ENCODE measurements at regions not wholly inside any gene's neighbourhood (a gene's known extent, or its start where the extent isn't known, plus 50 kb on each side); places are given as distances from the start of the nearest gene placed in this dataset.
"Not testable (repeated sequence)": the region's sequence is repeated elsewhere in the genome, so short reads cannot be mapped to it uniquely, and the experiment has no call there.

GRCh38 chr4:23097251-23097650 is 404.5 kb downstream of the GBA3 start:
- no peak for ATAC-seq (ENCODE audit: poor library complexity)
- no peak for DNase-seq
- intact Hi-C loops (cut with DNase I): no loop called here

DNA sequence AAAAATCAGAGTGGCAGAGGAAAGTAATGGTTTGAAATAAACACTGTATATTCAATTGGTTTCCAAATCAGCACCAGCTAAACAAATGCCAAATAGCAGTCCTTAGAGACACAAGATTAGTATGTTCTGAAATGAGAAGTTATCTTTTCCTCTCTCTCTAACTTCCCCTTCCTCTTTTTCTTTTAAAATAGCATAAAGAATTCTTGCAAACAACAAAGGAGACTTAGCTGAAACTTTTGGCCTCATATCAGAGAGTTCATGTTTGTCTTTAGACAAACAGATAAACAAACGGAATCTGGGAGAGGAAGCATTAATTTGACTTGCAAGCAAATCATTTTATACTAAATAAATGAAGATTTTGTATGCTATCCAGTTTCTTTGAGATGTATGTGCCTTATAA is 399.0 kb downstream of the GBA3 start:
- no peak for ATAC-seq (ENCODE audit: poor library complexity)
- intact Hi-C loops (cut with DNase I): no loop called here
- DNase-seq: no peak

- DNase-seq (no peak), ATAC-seq (ENCODE audit: poor library complexity) (no peak)
- intact Hi-C loops (cut with DNase I): no loop called here
These were observed 392.5 kb downstream of the GBA3 start for GRCh38 chr4:23085249-23085568.

GRCh38 chr4:23084559-23085248 is 392.0 kb downstream of the GBA3 start:
- no peak for DNase-seq
- ATAC-seq (ENCODE audit: poor library complexity): no peak
- intact Hi-C loops (cut with DNase I): no loop called here

GRCh38 chr4:23083391-23083790 is 390.7 kb downstream of the GBA3 start:
- ATAC-seq (ENCODE audit: poor library complexity) (no peak), DNase-seq (no peak)
- intact Hi-C loops (cut with DNase I): no loop called here

DNA sequence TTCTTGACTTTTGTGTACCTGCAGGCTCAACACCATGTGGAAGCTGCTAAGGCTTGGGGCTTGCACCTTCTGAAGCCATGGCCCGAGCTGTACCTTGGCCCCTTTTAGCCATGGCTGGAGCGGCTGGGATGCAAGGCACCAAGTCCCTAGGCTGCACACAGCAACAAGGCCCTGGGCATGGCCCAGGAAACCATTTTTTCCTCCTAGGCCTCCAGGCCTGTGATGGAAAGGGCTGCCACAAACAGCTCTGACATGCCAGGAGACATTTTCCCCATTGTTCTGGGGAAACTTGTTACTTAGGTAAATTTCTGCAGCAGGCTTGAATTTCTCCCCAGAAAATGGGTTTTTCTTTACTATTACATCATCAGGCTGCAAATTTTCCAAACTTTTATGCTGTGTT is 387.4 kb downstream of the GBA3 start:
- DNase-seq; ATAC-seq (ENCODE audit: poor library complexity); intact Hi-C loops (cut with DNase I): not testable (repeated sequence)

GRCh38 chr4:23070848-23071570 is 378.3 kb downstream of the GBA3 start:
- ATAC-seq (ENCODE audit: poor library complexity): no peak
- intact Hi-C loops (cut with DNase I): no loop called here
- DNase-seq: no peak

- intact Hi-C loops (cut with DNase I): no loop called here
These were observed 376.0 kb downstream of the GBA3 start for GRCh38 chr4:23068756-23069155.

DNA sequence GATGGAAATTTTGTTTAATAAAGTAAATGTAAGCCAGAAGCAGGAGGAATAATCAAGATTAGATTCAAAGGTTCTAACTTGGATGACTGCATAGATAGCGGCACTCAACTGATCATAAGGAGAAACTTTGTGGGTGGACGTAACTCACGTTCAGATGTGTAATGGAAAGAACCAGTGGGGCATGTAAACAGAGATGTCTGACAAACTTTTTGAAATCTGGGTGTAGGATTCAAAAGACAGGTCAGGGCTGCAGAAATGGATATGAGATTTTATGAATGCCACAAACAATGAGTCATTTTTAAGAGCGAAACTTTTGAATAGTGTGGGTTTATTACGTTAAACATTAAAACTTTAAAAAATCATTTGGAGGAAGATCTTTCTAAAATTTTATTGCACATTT is 375.6 kb downstream of the GBA3 start:
- no peak for ATAC-seq (ENCODE audit: poor library complexity)
- intact Hi-C loops (cut with DNase I): no loop called here

More at GRCh38 chr4:23068756-23069155, 376.0 kb downstream of the GBA3 start:
- DNase-seq (no peak), ATAC-seq (ENCODE audit: poor library complexity) (no peak)

GRCh38 chr4:23062188-23062587 is 369.5 kb downstream of the GBA3 start:
- DNase-seq (no peak), ATAC-seq (ENCODE audit: poor library complexity) (no peak)
- intact Hi-C loops (cut with DNase I): no loop called here

More for the DNA sequence above, 375.6 kb downstream of the GBA3 start:
- no peak for DNase-seq

DNA sequence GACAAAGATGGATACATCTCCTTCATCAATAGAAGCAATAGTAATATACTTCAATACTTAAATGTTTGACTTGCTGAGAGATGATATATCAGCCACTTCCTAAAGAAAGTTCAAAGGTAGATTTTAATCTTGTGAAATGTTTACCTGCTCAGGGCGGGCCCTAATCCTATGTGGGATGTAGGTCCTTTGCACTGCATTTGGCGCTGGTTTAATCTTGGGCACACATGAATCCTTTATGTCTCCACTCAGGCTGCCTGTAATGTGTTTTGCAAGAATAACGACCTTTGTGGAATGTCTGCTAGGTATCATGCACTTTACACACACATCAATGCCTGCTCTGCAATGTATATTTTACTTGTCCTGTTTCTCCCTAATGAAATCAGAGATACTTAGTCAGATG is 368.7 kb downstream of the GBA3 start:
- DNase-seq (no peak), ATAC-seq (ENCODE audit: poor library complexity) (no peak)
- intact Hi-C loops (cut with DNase I): no loop called here

DNA sequence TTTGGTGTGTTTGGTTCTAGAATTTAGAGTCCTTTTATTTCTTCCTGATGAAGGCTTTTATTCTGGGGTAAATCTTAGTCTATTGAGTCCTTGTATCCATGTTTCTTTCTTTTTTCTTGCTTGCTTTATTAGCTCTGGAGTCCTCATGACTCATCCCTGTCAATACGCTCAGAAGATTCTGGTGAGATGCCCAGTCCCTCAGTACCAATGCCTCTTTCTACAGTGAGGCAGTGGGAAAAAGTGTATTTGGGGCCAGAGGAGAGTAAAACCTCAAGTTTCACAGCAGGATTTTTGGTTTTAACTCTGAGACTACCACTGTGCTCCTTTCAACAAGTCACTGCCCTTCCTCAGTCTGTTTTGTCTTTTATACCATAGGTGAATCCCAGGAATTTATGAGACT is 368.0 kb downstream of the GBA3 start:
- ATAC-seq (ENCODE audit: poor library complexity) (no peak), DNase-seq (no peak)
- intact Hi-C loops (cut with DNase I): no loop called here

GRCh38 chr4:23058165-23058776 is 365.5 kb downstream of the GBA3 start:
- intact Hi-C loops (cut with DNase I): no loop called here
- no peak for DNase-seq
- no peak for ATAC-seq (ENCODE audit: poor library complexity)

DNA sequence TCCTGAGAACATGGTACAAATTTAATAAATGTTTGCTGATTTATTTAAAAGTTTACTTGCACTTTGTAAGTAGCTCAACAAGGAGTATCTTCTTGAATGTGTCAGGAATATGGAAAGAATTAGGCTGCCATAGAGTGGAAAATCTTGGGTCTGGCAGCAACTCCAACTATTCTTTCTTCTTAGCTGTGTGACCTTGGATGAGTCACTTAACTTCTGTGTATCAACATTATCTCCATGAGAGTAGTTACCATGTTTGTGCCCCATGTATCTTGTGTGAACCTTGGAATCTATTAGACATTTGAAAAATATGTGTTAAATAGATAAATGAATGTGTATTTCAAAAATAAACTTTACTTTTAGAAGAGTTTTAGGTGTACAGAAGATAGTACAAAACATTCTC is 348.8 kb downstream of the GBA3 start:
- DNase-seq (no peak), ATAC-seq (ENCODE audit: poor library complexity) (no peak)
- intact Hi-C loops (cut with DNase I): no loop called here

DNA sequence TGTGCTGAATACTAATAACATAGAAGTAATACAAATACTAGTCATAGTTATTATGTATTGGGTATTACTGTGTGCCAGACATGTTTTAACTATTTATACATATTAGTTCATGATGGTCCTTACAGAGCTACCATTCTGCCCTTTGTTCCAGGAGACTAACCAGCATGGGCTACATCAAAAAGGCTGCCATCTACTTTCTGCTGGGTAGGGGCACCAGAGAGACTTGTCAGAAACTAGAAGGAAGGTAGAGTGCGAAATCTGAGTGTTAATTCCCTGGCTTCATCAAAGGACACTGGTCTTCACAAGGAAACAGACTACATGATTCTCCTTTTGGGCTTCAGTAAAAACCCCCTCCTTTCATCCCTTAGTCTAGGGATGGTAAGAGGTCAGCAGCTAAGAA is 347.8 kb downstream of the GBA3 start:
- ATAC-seq (ENCODE audit: poor library complexity) (no peak), DNase-seq (no peak)
- intact Hi-C loops (cut with DNase I): no loop called here

DNA sequence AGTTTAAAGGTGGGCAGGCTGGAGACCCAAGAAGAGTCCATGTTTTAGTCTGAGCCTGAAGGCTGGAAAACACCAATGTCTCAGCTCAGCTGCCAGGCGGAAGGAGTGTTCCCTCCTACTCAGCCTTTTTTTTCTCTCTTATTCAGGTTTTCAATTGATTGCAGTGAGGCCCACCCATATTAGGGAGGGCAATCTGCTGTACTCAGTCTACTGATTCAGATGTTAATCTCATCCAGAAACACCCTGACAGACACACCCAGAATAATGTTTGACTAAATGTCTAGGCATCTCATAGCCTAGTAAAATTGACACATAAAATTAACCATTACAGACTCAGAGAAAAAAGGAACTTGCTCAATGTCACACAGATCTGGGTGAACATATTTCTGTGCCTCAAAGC is 347.1 kb downstream of the GBA3 start:
- intact Hi-C loops (cut with DNase I): no loop called here
- ATAC-seq (ENCODE audit: poor library complexity) (no peak), DNase-seq (no peak)

GRCh38 chr4:23038626-23039491 is 346.1 kb downstream of the GBA3 start:
- intact Hi-C loops (cut with DNase I): no loop called here

DNA sequence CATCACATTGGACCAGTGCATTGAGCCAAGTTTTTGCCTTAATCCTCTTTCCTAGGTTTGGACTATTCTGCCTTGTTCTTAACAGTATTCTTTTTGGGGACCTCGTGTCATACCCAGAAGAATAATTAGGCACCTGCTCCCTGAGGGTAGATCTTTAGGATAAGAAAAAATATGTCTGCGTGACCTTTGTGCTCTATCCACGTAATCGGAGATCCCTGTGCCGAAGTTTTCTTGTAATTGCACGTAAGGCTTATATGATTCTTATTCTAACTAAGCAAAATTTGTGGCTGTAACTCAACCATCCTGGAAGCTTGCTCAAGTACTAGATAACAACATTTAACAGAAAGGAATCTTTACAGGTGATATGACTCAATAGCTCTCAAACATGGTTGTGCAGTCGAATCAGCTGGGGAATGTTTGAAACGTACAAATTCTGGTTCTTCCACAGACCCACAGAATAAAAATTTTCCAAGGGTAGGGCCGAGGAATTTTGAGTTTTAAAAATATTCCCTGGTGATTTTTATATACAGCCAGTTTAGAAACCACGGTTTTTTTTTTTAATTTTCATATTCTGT is 344.3 kb downstream of the GBA3 start:
- no peak for ATAC-seq (ENCODE audit: poor library complexity)
- intact Hi-C loops (cut with DNase I): no loop called here
- no peak for DNase-seq

More at GRCh38 chr4:23038626-23039491, 346.1 kb downstream of the GBA3 start:
- no peak for DNase-seq
- ATAC-seq (ENCODE audit: poor library complexity): no peak

GRCh38 chr4:23036503-23036902 is 343.8 kb downstream of the GBA3 start:
- intact Hi-C loops (cut with DNase I): no loop called here
- ATAC-seq (ENCODE audit: poor library complexity) (no peak), DNase-seq (no peak)

Measured in Right ventricle myocardium superior (tissue), 1 donor.